Osteocyte (in vitro differentiated cells): ENCODE measurements at regions not wholly inside any gene's neighbourhood (a gene's known extent, or its start where the extent isn't known, plus 50 kb on each side); places are given as distances from the start of the nearest gene placed in this dataset.
A peak's percentile ranks its signal among the peaks of the same experiment; 100 is the strongest.

Experiments
- DNase-seq: peaks from one replicate; pipeline ENCODE4 v3.0.0; 2021; ENCODE audit warnings: mixed read lengths; ENCODE audit not compliant: unreplicated experiment; ENCODE audit errors: extremely low spot score
- H3K27ac Mint-ChIP-seq: one replicate; pipeline ENCODE4 v1.8.0; 2021; ENCODE audit warnings: mild to moderate bottlenecking, mixed read lengths; ENCODE audit not compliant: unreplicated experiment
- H3K27me3 Mint-ChIP-seq: one replicate; pipeline ENCODE4 v1.8.0; 2021; ENCODE audit warnings: mixed read lengths; ENCODE audit not compliant: unreplicated experiment
- H3K36me3 Mint-ChIP-seq: one replicate; pipeline ENCODE4 v1.8.0; 2021; ENCODE audit warnings: mixed read lengths; ENCODE audit not compliant: unreplicated experiment
- H3K4me1 Mint-ChIP-seq: one replicate; pipeline ENCODE4 v1.8.0; 2021; ENCODE audit warnings: mixed read lengths; ENCODE audit not compliant: unreplicated experiment
- H3K4me3 Mint-ChIP-seq: one replicate; pipeline ENCODE4 v1.8.0; 2021; ENCODE audit warnings: mild to moderate bottlenecking, moderate library complexity, mixed read lengths; ENCODE audit not compliant: unreplicated experiment
- H3K9me3 Mint-ChIP-seq: one replicate; pipeline ENCODE4 v1.8.0; 2021; ENCODE audit warnings: mixed read lengths; ENCODE audit not compliant: unreplicated experiment
- CTCF ChIP-seq: fragments of 200-600 bp; sonication (generic); IDR thresholded peaks from 2 replicates; pipeline ENCODE4 v1.5.0; 2021; ENCODE audit warnings: antibody characterized with exemption, mild to moderate bottlenecking, moderate library complexity

DNA sequence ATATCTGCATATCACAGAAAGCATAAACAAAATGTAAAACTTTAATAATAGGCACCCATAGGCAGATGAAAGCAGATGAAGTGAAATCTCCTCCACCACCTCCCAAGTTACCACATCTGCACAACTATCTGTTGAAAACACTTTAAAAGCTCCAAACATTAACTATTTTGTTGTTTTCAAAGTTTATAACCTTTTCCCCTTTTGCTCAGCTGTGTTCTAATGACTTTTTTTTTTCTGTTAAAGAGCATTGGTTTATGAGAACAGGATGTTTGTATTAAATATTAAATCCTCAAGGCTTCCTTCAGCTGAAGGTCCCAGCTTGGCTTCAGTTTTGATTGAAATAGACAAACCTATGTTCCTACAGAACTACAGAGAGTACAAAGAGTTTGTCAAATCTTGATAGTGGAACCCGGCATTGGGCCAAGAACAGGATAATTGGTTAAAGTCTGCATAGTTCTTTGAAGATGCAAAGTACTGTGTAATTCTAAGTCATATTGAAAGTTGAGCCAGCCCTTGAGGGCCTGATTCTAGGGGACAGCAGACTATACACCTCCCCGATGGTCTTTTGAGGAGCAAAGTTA is 255.1 kb upstream of the JAG1 start:
- Mint-ChIP-seq H3K36me3 (no peaks in the 10 kb centered on the region), H3K9me3 (no peaks in the 10 kb centered on the region), H3K27ac (peak overlapping the region; percentile 62), H3K4me3 (no peak overlapping the region), H3K4me1 (peaks cover 47% of the 10 kb centered on the region), H3K27me3 (no peaks in the 10 kb centered on the region)
- no peak for TF ChIP-seq CTCF
- no peak for DNase-seq

GRCh38 chr20:10935658-10936402 is 262.0 kb upstream of the JAG1 start:
- H3K4me1 Mint-ChIP-seq: peaks cover 15% of the 10 kb centered on the region

DNA sequence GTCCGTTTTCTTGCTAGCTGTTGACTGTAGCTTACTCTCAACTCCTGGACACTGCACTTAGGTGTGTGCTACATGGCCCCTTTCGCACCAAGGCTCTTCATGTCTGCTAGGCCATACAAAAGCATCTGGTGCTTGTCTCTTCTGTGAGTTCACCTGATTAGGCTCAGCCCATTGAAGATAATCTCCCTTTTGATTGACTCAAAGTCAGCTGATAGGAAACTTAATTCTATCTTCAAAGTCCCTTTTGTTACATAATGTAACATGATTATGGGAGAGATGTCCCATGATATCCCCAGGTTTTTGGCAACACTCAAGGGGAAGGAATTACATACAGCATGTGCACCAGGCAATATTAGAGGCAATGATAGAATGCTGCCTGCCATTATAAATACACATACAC is 263.0 kb upstream of the JAG1 start:
- Mint-ChIP-seq H3K9me3 (peaks cover 4% of the 10 kb centered on the region), H3K4me1 (peaks cover 15% of the 10 kb centered on the region), H3K27me3 (no peaks in the 10 kb centered on the region), H3K4me3 (no peak overlapping the region), H3K36me3 (no peaks in the 10 kb centered on the region), H3K27ac (no peak overlapping the region)
- DNase-seq: no peak
- no peak for TF ChIP-seq CTCF

More at GRCh38 chr20:10935658-10936402, 262.0 kb upstream of the JAG1 start:
- Mint-ChIP-seq H3K36me3 (no peaks in the 10 kb centered on the region), H3K9me3 (peaks cover 4% of the 10 kb centered on the region), H3K27me3 (no peaks in the 10 kb centered on the region), H3K4me3 (no peak overlapping the region), H3K27ac (no peak overlapping the region)
- TF ChIP-seq CTCF: no peak
- DNase-seq: no peak

DNA sequence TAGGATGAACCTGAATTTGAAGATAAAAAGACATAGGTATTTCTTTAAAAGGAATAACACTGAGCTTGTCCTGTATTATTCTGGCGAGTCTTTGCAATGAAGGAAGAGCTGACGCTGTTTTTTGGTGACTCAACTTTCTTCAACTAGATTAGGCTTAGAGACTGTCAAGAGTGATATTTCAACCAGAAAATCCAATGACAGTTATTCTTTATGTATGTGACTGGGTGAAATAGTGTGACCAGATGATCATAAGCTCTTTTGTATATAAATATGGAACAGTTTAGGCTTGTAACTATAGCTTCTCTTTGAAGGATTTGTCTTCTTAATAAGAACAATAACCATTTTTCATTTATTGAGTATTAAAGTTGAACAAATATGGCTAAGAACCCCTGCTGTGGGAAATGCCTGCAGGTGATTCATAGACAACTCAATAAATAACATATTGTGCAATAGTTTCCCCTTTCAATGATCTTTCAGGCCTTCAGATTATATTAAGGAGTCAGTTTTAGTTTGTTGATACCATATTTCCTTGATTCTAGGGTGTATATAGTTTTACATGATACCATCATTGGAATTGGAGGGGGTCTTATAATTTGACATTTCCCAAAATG is 265.6 kb upstream of the JAG1 start:
- no peak for TF ChIP-seq CTCF
- Mint-ChIP-seq H3K4me3 (no peak overlapping the region), H3K27ac (no peak overlapping the region), H3K36me3 (no peaks in the 10 kb centered on the region), H3K27me3 (no peaks in the 10 kb centered on the region), H3K4me1 (peaks cover 15% of the 10 kb centered on the region), H3K9me3 (peaks cover 4% of the 10 kb centered on the region)
- DNase-seq: no peak

GRCh38 chr20:10940941-10941340 is 267.1 kb upstream of the JAG1 start:
- Mint-ChIP-seq H3K9me3 (no peaks in the 10 kb centered on the region), H3K4me1 (peaks cover 6% of the 10 kb centered on the region), H3K27ac (no peak overlapping the region), H3K36me3 (no peaks in the 10 kb centered on the region), H3K4me3 (no peak overlapping the region), H3K27me3 (no peaks in the 10 kb centered on the region)
- TF ChIP-seq CTCF: no peak
- no peak for DNase-seq
